HL-60 (cell line): ENCODE measurements at regions not wholly inside any gene's neighbourhood (a gene's known extent, or its start where the extent isn't known, plus 50 kb on each side); places are given as distances from the start of the nearest gene placed in this dataset.

Experiments
- POLR2AphosphoS5 ChIP-seq: IDR thresholded peaks from 2 replicates; pipeline ENCODE4 v1.6.1; 2012; ENCODE audit warnings: low read depth
- TF ChIP-seq, protein P1 (sequence below): IDR thresholded peaks from one replicate; pipeline ENCODE4 v1.5.1; 2011; ENCODE audit warnings: low read length, control low read depth, inconsistent platforms; ENCODE audit not compliant: insufficient read depth

DNA sequence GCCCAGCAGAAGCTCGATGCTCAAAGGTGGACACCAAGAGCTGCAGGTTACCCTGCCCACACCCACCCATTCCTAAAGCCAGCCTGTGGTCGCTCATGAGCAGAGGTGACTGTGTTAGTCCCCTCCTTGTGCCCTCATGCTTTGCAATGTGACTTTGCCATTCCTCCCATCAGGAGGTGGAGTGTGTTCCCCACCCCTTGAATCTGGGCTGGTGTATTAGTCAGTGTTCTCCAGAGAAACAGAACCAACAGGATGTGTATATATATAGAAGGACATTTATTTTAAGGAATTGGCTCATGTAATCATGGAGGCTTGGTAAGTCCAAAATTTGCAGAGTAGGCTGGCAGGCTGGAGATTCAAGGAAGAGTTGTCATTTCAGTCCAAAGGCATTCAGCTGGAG lies 54.4 kb upstream of the RNF24 start:
- TF ChIP-seq, protein P1, sequence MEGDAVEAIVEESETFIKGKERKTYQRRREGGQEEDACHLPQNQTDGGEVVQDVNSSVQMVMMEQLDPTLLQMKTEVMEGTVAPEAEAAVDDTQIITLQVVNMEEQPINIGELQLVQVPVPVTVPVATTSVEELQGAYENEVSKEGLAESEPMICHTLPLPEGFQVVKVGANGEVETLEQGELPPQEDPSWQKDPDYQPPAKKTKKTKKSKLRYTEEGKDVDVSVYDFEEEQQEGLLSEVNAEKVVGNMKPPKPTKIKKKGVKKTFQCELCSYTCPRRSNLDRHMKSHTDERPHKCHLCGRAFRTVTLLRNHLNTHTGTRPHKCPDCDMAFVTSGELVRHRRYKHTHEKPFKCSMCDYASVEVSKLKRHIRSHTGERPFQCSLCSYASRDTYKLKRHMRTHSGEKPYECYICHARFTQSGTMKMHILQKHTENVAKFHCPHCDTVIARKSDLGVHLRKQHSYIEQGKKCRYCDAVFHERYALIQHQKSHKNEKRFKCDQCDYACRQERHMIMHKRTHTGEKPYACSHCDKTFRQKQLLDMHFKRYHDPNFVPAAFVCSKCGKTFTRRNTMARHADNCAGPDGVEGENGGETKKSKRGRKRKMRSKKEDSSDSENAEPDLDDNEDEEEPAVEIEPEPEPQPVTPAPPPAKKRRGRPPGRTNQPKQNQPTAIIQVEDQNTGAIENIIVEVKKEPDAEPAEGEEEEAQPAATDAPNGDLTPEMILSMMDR: no peak
- no peak for TF ChIP-seq POLR2AphosphoS5
